Activated gamma-delta T cell treated with anti-CD3 and anti-CD28 coated beads, Interleukin-2, amount 50 U/mL, for 16 hours (primary cell): ENCODE measurements at regions not wholly inside any gene's neighbourhood (a gene's known extent, or its start where the extent isn't known, plus 50 kb on each side); places are given as distances from the start of the nearest gene placed in this dataset.
"Not testable (repeated sequence)": the region's sequence is repeated elsewhere in the genome, so short reads cannot be mapped to it uniquely, and the experiment has no call there.

Experiments used
- DNase-seq: peaks from one replicate; pipeline ENCODE4 v3.0.0-alpha.2; 2020; ENCODE audit warnings: low read depth

DNA sequence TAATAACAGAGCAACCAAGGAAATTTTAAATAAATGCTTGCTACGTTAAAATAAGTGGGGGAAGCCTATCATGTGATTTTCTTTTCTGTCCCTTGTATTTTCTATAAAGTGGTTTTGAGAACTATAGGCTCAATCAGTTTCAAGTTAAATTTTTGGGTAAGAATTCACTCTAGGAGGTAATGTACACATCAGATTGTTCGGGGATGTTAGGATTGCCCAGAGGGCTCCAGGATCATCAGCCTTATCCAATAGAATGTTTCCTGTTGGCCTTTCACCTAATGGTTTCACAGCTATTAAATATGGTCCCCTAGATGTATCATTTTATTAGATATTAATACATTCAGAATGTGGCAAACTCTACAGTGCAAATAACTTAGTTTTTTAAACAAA is 438.4 kb upstream of the NPVF start:
- DNase-seq: no peak

DNA sequence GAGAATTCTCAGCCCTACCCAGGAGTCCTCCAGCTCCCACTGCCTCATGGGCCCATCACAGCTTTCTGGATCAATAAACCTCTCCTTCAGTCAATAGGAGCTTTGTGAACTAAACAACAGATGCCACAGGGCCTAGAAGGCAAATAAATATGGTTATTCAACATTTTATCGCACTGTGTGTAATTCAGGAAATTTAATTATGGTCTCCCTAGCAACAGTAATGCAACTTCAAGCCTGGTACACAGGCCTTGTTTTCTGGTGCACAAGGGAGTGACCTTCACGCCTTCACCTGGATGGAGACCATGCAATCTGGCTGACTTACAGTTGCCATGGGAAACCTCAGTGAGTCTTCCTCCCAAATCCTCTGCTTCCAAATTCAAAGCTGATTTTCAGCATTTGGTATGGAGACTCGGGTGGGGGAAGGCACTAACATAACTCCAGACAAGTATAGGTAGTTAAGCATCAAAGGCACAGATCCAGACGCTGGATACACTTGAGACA is 441.0 kb upstream of the NPVF start:
- DNase-seq: no peak

DNA sequence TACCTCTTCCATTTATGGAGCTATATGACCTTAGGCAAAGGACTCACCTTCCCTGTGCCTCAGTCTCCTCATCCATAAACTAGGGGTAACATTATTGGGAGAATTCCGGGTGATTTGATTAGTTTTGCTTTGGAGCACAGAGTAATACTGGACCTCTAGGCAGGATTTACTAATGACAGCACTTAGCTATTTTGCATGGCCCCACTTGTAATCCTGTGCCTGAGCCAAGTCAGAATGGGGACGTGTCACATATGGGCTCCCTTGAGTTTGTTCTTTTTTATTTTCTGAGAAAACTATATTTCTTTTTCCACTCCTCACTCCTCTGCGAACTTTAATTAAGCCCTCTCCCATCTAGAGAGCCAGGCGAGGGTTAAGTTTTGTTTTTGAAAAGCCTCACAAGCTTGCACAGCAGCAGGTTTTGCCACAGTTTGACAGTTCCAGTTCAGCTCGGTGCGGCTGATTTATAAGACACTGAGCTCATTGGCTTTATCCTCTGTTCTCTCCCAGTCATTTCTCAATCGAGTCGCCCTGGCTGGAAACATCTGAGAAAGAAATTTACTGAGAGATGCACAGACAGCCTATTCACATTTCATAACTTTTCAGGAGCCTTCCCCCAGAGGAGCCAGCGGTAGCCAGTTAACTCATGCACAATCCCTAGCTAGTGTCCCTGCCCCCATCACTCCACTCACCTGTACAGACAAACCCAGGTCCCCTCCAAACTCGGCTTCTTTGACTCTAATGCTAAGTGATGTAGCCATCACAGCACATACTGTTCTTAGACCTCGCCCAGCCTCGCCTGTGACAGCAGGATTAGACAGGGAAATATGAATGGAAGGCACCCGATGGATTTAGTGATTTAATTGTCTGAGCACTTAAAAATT is 441.9 kb upstream of the NPVF start:
- no peak for DNase-seq

- no peak for DNase-seq
These were observed 442.8 kb upstream of the NPVF start for GRCh38 chr7:25671111-25671510.

- no peak for DNase-seq
These were observed 444.2 kb upstream of the NPVF start for GRCh38 chr7:25672496-25672895.

DNA sequence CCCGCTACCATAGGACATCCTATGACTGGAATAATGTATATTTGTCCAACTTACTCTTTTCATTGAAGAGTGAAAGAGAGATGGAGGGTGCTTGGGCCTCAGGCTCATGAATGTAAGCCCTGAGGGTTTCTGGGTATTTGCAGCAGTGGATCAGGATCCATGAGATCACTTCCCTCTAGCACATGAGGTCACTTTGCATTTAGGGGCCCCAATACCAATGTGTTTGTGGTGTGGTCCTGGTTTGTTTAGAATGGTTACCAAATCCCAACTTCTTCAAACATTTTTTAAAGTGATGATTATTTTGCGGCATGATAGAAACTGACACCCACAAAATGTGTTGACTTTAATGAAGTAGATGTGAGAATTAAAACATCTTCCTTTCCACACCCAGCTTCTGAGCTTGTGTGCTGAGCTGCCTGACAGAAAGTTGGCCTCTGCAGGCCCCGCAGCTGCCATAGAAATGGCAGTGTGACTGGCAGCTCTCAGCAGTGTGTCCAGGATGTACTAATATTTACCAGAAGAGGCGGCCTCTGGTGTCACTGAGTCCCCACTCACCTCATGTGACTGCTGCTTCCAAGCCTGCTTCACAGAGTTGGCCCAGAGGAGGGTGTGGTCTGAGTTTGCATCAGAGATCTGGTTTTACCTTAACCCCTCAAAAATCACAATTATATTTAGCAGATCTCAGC is 447.6 kb upstream of the NPVF start:
- DNase-seq: no peak

GRCh38 chr7:25677595-25677994 is 449.3 kb upstream of the NPVF start:
- DNase-seq: no peak

GRCh38 chr7:25678215-25678614 is 449.9 kb upstream of the NPVF start:
- no peak for DNase-seq

- DNase-seq: no peak
These were observed 452.4 kb upstream of the NPVF start for GRCh38 chr7:25680636-25681035.

- DNase-seq: no peak
These were observed 456.1 kb upstream of the NPVF start for GRCh38 chr7:25684360-25684759.

DNA sequence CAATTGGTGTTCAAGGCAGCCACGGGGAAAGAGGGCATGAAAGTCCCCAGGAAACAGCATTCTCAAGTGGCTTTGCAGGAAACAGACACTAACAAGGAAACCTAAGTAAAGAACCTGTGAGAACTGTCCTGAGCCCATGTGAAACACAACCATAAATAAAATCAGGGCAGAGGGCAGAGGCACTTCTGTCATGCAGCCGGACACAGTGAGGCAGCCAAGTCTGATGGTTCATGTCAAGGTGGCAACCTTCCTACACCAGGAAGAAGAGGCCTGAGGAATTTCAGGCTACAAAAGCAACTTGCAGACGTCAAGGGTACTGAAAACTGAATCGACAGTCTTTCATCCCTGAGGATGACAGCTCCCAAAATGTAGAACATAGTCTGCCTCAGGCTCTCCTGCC is 458.2 kb upstream of the NPVF start:
- DNase-seq: no peak

DNA sequence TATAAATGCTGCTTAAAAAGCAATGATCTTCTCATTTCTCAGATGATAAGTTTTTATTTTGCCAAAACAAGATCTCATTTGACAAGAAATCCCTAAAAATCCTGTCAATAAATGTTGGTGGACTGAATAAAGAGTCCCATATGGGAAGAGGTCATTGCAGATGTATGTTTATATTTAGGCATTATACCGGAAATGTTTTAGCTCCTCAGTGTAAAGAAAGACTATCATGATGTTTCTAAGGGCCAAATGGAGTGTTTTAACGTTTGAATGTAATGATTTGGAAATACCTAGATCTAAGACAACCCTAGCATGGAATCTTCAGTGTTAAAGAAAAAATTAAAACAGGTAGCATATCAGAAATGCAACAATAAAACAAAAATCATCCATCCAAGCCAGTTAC is 457.8 kb upstream of the NFE2L3 start:
- no peak for DNase-seq

GRCh38 chr7:25694699-25695098 is 457.3 kb upstream of the NFE2L3 start:
- DNase-seq: no peak

DNA sequence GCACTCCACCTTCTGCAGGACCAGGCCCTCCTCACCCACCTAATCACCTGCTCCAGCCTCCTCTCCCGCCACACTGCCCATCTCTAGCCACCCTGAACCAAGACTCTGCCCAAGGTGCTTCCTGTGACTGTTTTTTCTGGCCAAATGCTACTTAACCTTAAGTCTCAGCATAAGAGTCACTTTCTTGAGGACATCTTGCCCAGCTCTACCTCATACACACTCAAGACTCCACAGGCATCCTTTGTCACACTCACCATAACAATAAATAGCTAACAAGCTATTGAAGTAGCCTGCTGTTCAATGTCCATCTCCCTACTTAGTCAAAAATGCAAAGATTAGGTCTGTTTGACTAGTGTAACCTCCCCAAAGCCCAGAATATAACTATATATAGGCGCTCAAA is 455.4 kb upstream of the NFE2L3 start:
- no peak for DNase-seq

GRCh38 chr7:25698451-25699113 is 453.4 kb upstream of the NFE2L3 start:
- DNase-seq: no peak

GRCh38 chr7:25700141-25700540 is 451.9 kb upstream of the NFE2L3 start:
- not testable (repeated sequence) for DNase-seq

DNA sequence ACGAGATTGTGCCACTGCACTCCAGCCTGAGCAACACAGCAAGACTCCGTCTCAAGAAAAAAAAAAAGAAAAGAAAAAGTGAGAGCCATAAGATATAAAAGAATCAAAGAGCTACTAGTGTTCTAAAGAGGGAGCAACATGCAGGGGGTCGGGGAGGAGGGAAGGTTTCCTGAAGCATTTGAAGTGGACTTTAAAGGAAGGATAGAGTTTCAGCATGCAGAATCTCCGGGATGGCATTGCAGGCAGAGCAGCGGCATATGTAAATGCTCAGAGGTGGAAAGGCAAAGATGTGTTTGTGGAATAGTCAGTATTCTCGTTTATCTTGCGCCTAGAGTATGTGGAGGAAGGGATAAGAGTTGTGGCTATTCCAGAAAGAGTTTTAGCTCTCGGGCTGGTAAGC is 447.6 kb upstream of the NFE2L3 start:
- DNase-seq: no peak

GRCh38 chr7:25706764-25707163 is 445.2 kb upstream of the NFE2L3 start:
- DNase-seq: no peak

DNA sequence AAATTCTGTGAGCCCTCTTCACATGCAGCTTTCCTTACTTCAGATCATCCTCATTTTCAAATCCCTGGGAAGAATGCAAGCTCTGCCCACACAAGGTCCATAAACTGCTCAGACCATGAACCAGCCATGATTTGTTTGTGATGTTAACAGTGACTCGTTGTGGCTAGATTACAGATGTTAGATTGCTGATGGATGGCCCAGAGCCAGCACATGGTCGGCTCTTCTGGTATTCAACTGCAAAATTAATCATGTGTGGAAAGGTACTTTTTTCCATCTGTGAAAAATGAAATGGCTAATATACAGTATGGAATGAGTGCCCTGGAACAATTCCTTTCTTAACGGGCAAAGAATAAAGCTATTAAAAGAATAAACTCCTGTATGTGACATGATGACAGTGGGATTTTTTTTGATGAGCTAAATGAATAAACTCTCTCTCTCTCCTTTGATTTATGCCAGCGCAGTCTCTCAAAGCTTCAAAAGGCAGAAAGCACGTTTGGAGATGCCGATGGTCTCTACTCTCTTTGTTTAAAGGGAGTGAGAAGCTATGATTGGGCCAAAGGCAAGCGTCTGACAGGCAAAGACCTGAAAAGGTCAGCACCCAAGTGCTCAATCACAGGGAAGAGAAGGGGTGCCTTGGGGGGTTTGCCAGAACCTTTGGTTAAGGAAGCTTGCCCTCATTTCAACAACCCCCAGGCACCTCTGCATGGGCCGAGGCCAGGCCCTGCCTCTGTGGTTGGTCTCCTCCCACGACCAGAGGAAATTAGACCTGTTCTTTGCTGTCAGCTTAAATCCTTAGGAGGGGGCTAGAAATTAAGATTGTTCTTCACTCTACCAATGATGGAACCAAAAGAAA is 444.0 kb upstream of the NFE2L3 start:
- DNase-seq: no peak

DNA sequence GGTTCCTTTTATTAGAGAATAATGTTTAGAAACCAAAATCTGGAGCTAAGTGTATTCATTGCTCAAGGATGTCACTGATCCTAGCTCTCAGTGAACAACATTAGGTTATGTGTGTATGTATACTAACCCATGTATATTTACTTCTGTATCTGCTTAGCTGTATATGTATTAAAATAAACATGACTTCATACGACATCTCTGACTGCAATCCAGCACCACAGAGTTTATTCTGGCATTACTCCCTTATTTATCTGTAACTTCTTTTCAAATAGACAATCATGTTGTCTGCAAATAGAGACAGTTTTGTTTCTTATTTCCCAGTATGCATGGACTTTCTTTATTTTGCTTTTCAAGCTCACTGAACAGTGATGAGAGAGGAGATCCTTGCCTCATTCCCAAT is 441.0 kb upstream of the NFE2L3 start:
- DNase-seq: no peak

DNA sequence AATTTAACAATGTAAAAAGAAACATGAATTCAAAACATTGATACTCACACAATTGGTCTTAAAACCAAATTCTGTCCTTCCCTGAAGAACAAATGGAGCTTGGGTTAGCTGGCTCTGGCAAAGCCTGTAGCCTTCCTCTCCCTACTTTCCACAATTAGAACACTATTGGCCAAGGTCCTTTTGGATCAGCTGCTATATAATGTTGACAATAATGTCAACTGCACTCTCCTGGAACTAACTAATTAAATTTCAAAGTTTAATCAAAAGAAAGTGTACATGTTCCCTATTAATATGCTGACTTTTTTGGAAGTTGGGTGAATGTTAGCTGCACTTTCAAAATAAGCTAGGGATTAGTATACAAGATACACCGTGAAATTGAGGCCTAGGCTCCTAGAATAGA is 440.1 kb upstream of the NFE2L3 start:
- DNase-seq: no peak

DNA sequence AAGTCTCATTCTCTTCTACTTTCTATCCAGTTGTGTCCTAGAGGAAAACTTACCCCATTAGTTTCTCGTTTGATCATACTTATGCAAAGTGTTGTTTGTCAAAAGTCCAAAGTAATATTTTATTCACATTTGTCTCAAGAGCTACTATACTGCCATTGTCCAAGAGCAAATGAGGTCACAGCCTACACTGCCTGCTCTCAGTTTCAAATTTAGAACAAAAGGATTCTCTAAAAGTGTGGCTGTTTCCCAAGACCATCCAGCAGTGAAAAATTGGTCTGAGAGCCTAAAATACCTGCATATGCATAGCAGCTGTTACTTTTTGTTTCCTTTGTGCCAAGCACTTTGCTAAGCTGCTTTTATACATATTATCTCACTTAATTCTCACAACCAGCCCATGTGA is 439.5 kb upstream of the NFE2L3 start:
- DNase-seq: no peak
